Panc1 (cell line): ENCODE measurements at regions not wholly inside any gene's neighbourhood (a gene's known extent, or its start where the extent isn't known, plus 50 kb on each side); places are given as distances from the start of the nearest gene placed in this dataset.

Source experiments
- ATAC-seq: fragments of 200-7000 bp; cut with Tn5 transposase; 2 replicates; pipeline ENCODE4 v1.9.1; 2020; ENCODE audit warnings: mild to moderate bottlenecking, moderate library complexity
- BruUV-seq: library from RNA; stranded (reverse); fragments of 400-500 nt; replicated peaks from 2 replicates; lab custom pipeline; 2021; lab: Mats Ljungman, UMichigan
- CTCF ChIA-PET: fragments of 300-600 bp; sonication (Branson Sonifier 250); formaldehyde crosslinking; loops from one replicate; lab custom pipeline; 2022; ENCODE audit warnings: antibody characterized with exemption; lab: Charles Lee
- POLR2A ChIA-PET: fragments of 300-600 bp; sonication (Branson Sonifier 250); formaldehyde crosslinking; loops from one replicate; lab custom pipeline; 2022; ENCODE audit warnings: antibody characterized with exemption; lab: Charles Lee
- DNase-seq: peaks from one replicate; pipeline ENCODE4 v3.0.0-alpha.2; 2010; ENCODE audit warnings: low read depth, low spot score
- H3K27ac ChIP-seq: 2 replicates; pipeline ENCODE4 v1.5.1; 2011; ENCODE audit warnings: mild to moderate bottlenecking, low read length, inconsistent platforms
- H3K27me3 ChIP-seq: fragments of 200-500 bp; sonication (Bioruptor generic); 2 replicates; pipeline ENCODE4 v1.6.0; 2014; ENCODE audit warnings: low read length, inconsistent platforms; ENCODE audit not compliant: control insufficient read depth, insufficient read depth
- H3K36me3 ChIP-seq: fragments of 200-500 bp; sonication (Bioruptor generic); 2 replicates; pipeline ENCODE4 v1.5.1; 2014; ENCODE audit warnings: inconsistent platforms, mild to moderate bottlenecking, low read length, moderate library complexity; ENCODE audit not compliant: control insufficient read depth, insufficient read depth
- H3K4me1 ChIP-seq: 2 replicates; pipeline ENCODE4 v1.5.1; 2011; ENCODE audit warnings: inconsistent platforms, mild to moderate bottlenecking, low read length, moderate library complexity; ENCODE audit not compliant: control insufficient read depth, insufficient read depth
- H3K4me3 ChIP-seq, 2 experiments: 2 replicates each; pipeline ENCODE4 v1.5.1; 2011 to 2012; ENCODE audit warnings: low read depth in 2 of 2, low read length in 2 of 2, mild to moderate bottlenecking in 2 of 2, inconsistent platforms in 1 of 2, moderate library complexity in 1 of 2
- H3K9me3 ChIP-seq: fragments of 200-500 bp; sonication (Bioruptor generic); 2 replicates; pipeline ENCODE4 v1.5.1; 2014; ENCODE audit warnings: low read depth, mild to moderate bottlenecking, inconsistent platforms, low read length, moderate library complexity; ENCODE audit not compliant: control insufficient read depth, insufficient read depth
- CTCF ChIP-seq: fragments of 450-650 bp; IDR thresholded peaks from 2 replicates; pipeline ENCODE4 v1.5.1; 2017; ENCODE audit warnings: mild to moderate bottlenecking
- POLR2AphosphoS5 ChIP-seq: IDR thresholded peaks from 2 replicates; pipeline ENCODE4 v1.6.1; 2012; ENCODE audit warnings: mild to moderate bottlenecking, low read depth, low read length, moderate library complexity
- REST ChIP-seq, 2 experiments: IDR thresholded peaks; 2 replicates each; pipeline ENCODE4 v1.6.1; 2011 to 2012; ENCODE audit warnings: low read depth in 2 of 2, control low read depth in 1 of 2, low read length in 1 of 2, mild to moderate bottlenecking in 1 of 2, moderate library complexity in 1 of 2; ENCODE audit not compliant: insufficient read depth in 1 of 2
- SIN3A ChIP-seq: IDR thresholded peaks from 2 replicates; pipeline ENCODE4 v1.6.1; 2012; ENCODE audit warnings: low read depth, mild to moderate bottlenecking, low read length, moderate library complexity, borderline replicate concordance; ENCODE audit not compliant: insufficient read depth
- TCF7L2 ChIP-seq: IDR thresholded peaks from 2 replicates; pipeline ENCODE4 v1.6.1; 2011; ENCODE audit warnings: mild to moderate bottlenecking, low read depth, low read length, inconsistent platforms
- in situ Hi-C: cut with HindIII; loops from 2 replicates; pipeline ENCODE4 v1.10.0; 2016; ENCODE audit warnings: low sequenced_read_pairs, low pct_unique_long_range_greater_than_20kb
- intact Hi-C: fragments of 100-400 bp; cut with micrococcal nuclease; formaldehyde crosslinking; loops from one replicate; pipeline ENCODE4 v1.10.0; 2022; ENCODE audit not compliant: unreplicated experiment

- Histone ChIP-seq H3K27ac (no peak overlapping the region), H3K27me3 (no peaks in the 10 kb centered on the region), H3K4me1 (no peaks in the 10 kb centered on the region), H3K9me3 (no peaks in the 10 kb centered on the region), H3K36me3 (no peaks in the 10 kb centered on the region), H3K4me3 (no peak overlapping the region)
- no peak for TF ChIP-seq TCF7L2
- no peak for TF ChIP-seq REST (IDR thresholded peaks at IDR 0.05; ENCODE audit: insufficient read depth in 1 of 2, low read depth in 2 of 2, low read length in 1 of 2)
- TF ChIP-seq POLR2AphosphoS5: no peak
- TF ChIP-seq CTCF: no peak
- no peak for TF ChIP-seq SIN3A
- in situ Hi-C loops: no loop called here
- DNase-seq (no peak), ATAC-seq (no peak)
- POLR2A ChIA-PET: no interaction called here
- intact Hi-C loops: no loop called here
- CTCF ChIA-PET: interaction anchor here (0.6 kb wide), 1 partner anchor 661 kb away, joined by 3 read pairs; no protein-coding TSS in a partner anchor
- BruUV-seq: no TSS peak
These were observed 262.2 kb downstream of the CCSER2 start for GRCh38 chr10:84590327-84591193.

GRCh38 chr10:84593506-84593905 is 265.1 kb downstream of the CCSER2 start:
- in situ Hi-C loops (no loop called here), intact Hi-C loops (no loop called here)
- TF ChIP-seq CTCF (no peak), REST (IDR thresholded peaks at IDR 0.05; ENCODE audit: insufficient read depth in 1 of 2, low read depth in 2 of 2, low read length in 1 of 2) (no peak), SIN3A (no peak), TCF7L2 (no peak), POLR2AphosphoS5 (no peak)
- no TSS peak for BruUV-seq
- H3K36me3 ChIP-seq: no peaks in the 10 kb centered on the region
- ATAC-seq (no peak), DNase-seq (no peak)
- H3K27ac ChIP-seq: no peak overlapping the region
- H3K27me3 ChIP-seq: no peaks in the 10 kb centered on the region
- no peaks in the 10 kb centered on the region for H3K4me1 ChIP-seq
- ChIA-PET CTCF (interaction anchor here (1.1 kb wide), 1 partner anchor 20 kb away, joined by 5 read pairs; no protein-coding TSS in a partner anchor), POLR2A (interaction anchor here (0.5 kb wide), 1 partner anchor 30 kb away, joined by 3 read pairs; no protein-coding TSS in a partner anchor)
- no peaks in the 10 kb centered on the region for H3K9me3 ChIP-seq
- H3K4me3 ChIP-seq: no peak overlapping the region
